ENCODE measurements at regions not wholly inside any gene's neighbourhood (a gene's known extent, or its start where the extent isn't known, plus 50 kb on each side); places are given as distances from the start of the nearest gene placed in this dataset.
"Not testable (repeated sequence)": the region's sequence is repeated elsewhere in the genome, so short reads cannot be mapped to it uniquely, and the experiment has no call there.

DNA sequence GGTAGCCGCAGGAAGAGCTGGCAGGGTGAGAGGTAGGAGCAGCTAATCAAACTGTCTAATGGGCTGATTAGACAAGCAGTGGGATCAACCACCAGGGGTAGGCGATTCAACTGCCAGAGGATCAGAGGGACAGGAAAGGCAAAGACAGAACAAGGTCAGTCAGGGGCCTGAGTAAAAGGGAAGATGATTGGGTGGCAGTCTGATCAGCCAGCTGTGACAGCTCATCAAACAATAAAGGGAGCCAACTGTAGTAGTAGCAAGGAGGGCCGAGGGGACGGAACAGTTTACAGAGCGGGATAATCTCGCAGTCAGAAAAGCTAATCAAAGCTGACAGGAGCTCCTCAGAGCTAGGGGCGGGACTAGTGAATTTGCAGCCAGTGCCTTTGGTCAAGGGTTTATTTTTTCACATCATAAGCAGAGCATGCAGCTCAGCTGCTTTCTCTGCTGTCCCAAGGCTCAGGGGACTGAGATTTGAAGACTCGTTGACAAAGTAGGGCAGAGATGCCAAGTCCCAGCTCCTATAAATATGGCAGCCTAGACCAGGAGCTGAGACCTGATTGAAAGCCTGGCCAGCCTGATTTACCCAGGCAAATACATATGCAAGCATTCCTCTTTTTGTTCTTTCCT is 418.2 kb downstream of the GABRG2 start:
- DNase-seq (ENCODE audit: low read depth): no peak

DNA sequence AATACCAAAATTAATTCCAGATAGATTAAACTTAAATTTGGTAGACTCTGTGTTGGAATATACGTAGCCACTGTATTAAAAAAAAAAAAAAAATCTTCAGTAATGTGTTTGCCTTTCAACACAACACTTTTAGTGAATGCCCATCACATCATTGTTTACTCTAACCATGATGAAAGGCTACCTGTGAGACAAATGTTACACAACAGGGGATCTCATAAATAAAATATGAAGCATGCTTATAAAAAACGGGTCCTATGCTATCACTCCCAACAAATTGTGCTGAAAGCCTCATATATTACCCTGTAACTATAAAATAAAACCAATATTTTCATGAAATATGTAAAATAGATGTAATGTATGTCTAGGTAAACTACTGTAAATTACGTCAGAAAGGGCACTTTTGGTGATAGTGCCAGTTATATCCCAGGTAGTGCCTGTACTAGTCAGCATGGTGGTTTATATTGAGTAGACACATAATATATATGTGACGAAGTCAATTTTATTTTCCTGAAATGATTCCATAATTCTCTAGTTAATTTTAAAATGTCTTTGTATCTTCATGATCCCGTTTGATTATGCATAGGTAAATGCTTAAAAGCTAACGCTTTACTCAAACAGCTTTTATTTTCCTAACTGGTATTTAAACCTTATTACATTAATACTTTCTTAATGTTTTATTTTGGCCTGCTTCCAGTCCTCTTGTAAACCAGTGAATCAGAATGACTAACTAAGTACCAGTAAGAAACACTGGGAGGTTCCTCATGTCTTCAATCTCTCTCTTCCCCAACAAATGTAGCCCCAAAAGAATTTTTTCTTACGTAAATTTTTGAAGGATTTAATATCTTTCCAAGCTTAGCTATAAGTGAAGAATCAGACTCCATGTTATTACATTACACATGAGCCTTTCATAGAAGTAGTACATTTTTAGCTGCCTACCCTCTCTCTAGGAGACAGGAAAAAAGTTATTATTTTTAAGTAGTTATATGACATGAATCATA is 420.3 kb downstream of the GABRG2 start:
- no peak for DNase-seq (ENCODE audit: low read depth)

DNA sequence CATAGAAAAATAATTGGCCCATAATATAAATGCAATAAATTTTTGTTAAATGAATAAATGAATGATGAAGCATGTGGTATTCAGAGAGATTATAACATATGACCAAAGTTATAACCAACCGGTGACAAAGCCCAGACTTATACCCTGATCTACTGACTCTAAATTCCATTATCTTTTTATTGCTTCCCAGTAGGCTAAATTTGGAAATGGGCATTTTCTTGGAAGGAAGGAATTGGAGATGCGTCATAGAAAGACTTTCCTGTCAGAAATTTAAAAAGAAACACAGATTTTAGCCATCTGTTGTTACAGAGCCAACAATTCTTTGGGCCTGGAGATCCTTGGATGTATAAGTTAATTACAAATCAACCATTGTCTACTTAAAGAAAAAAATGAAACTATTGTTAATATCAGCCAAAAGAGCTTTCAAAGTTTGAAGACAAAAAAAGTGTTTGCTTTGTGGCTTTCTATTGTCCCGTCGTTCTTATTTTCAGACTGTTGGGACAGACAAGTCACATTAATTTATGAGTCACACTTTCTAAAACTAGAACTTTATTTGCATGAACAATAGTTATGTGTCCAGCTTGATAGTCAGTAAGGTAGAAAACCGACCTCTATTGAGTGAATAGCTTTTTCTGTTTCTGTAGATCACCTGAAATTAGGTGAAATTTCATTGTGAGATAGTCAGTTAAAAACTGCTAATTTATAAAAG is 428.7 kb downstream of the GABRG2 start:
- DNase-seq (ENCODE audit: low read depth): no peak

DNA sequence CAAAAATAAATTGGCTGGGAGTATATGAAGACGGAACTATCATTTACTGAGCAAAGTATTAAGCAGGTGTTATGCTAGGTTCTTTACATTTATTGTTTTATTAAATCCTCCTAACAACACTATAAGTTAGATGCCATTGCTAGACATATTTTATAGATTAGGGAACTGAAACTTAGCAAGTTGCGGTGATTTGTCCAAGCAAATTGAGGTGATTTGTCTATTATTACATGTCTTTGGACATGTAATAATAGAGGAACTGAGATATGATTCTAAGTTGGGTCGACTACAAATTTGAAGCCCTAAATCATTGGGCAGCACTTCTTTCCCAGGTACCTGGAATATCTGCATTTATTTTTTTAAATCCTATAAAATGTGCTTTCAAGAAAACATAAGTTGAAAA is 429.9 kb downstream of the GABRG2 start:
- no peak for DNase-seq (ENCODE audit: low read depth)

DNA sequence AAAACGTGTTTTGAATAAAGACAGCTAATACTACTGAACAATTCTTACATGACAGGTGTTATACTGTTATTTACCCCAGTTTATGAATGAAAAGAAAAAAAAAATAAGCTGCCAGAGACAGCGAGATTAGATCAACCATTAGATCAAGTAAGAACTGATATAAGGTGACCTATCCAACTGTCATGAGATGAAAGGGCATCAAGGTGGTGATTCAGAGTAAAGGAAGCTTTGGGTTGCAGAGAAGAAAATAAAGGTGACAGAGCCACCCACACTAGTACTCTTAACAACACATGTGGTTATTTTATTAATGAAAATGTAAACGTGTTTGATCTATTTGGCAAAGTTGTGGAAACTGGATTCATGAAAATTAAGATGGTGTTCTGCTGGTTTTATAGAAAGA is 435.2 kb downstream of the GABRG2 start:
- no peak for DNase-seq (ENCODE audit: low read depth)

DNA sequence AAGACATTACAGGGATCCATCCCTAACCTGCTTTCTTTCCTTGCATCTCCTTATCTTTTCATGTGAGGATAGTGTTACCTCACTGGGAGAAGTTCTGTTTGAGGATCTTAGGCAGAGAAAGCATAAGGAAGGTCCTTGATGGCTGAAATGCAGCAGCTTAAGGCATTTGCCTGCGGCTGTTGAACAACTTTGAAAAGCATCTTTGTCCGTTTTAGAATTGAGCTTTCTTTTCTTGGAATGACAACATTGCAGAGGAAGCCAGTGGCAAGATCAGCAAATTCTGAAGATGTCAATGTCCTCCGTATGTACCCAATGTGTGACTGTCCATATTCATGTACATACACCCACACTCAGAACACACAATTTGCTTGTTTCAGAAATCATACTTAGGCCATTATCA is 436.2 kb downstream of the GABRG2 start:
- no peak for DNase-seq (ENCODE audit: low read depth)

DNA sequence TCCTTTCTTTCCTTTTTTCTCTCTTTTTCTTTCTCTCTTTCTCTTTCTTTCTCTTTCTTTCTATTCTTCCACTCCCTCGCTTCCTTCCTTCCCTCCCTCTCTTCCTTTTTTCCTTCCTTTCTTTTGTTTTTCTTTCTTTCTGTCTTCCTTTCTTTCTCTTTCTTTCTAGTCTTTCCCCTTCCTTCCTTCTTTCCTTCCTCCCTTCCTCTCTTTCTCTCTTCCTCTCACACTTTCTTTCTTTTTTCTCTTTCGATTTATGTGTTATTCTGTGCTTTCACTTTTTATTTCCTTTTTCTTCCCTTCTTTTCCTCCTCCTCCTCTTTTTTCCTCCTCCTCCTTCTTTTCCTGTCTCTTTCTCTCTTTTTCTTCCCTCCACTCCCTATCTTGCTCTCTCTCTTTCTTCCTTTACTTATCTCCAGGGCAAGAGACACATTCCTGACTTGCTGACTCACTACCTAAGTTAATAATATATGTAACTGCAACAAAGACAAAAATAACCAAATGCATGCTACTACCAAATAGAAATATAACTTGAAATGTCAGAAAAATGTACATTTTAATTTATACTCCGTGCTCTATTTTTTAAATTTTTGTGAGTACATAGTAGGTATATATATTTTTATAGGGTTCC is 445.5 kb downstream of the GABRG2 start:
- DNase-seq (ENCODE audit: low read depth): no peak

DNA sequence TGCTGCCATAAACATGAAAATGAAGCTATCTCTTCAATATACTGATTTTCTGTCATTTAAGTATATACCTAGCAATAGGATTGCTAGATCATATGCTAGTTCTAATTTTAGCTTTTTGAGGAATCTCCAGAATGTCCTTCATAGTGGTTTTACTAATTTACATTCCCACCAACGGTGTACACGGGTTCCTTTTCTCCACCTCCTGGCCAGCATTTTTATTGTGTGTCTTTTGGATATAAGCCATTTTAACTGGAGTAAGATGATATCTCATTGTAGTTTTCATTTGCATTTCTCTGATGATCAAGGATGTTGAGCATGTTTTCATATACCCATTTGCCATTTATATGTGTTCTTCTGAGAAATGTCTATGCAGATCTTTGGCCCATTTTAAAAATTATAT is 446.5 kb downstream of the GABRG2 start:
- DNase-seq (ENCODE audit: low read depth): no peak

DNA sequence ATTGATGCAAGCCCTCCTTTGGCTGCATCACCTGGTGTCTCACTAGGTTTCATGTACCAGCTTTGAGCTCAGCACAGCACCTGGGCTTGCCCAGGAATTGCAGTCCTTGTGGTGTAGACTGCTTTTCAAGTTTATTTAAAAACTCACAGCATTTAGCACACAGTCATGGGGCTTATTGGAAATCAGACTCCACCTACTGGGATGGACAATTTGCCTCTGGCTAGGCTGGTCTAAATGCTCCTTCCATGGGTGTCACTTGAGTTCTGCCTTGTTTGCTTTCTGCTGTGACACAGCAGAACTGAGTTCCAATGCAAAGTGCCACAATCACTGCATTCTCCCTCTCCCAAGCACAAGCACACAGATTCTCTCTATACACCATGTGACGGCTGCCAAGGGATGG is 453.3 kb downstream of the GABRG2 start:
- no peak for DNase-seq (ENCODE audit: low read depth)

DNA sequence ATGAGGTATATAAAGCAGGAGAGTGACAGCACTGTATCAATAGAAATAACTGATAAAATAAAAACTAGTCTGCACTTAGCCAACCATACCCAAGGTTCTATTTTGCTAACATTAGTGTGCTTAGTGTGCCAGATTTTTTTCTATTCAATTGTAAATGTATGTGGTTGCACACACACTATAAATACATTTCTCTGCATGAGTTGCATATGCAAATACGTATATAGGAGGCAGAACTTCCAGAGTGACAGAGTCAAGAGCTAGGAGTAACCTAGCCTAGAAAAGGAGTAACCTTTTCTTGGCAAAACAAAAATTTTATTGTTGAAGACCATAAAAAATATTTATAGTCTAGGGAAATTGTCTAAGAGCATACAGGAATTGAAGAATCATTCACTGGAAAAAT is 461.6 kb downstream of the GABRG2 start:
- DNase-seq (ENCODE audit: low read depth): no peak

DNA sequence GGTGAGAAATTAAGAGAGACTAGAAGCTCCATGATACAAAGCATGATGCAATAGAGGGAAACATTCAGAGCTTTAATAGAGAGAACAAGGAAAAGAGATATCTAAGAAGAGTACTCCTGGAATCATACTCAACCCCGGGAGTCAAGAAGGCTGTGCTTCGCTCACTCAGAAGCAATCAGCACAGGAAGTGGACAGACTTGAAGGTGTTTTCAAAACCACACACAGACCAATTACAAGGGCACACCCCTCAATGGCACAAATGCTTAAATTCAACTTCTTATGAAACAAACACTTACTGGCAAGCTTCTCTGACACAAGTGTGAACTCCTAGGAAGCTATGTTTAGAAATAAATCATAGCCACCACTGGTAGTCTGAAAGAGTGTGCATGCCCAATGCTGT is 462.3 kb downstream of the GABRG2 start:
- no peak for DNase-seq (ENCODE audit: low read depth)

DNA sequence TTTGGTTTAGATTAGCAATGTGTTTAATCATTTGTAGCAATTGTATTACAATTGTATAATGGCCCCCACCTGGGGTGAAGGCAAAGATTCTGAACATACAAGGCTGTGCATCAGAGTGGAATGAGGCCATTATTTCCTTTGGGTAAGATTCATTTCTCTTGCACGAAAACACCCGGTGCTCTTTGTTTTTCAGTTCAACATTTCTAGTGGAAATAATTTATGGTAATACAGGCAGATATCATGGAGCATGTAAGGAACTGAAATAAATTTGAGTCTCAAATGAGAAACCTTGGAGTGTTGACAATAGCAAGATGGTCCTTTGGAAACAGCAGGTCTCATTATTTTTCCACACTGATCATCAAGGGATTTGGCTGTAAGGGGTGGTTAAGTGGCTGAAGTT is 475.9 kb downstream of the GABRG2 start:
- no peak for DNase-seq (ENCODE audit: low read depth)

DNA sequence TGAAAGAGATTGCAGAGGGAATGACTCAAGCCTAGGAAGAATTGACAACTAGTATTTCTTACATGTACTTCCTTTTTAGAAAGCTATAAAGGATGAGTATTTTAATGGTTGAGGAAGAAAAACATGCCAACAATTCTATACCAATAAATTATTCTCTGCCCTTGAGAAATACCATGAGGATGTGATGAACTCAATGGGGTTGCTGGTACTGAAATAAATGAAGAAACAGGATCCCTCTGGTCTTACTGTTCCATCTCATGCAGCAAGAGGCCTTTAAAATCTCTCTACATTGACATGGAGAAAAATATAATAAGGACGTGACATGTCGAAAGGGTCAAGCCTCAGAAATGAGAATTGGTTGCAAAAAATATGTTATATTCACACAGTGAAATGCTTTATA is 477.3 kb downstream of the GABRG2 start:
- no peak for DNase-seq (ENCODE audit: low read depth)

DNA sequence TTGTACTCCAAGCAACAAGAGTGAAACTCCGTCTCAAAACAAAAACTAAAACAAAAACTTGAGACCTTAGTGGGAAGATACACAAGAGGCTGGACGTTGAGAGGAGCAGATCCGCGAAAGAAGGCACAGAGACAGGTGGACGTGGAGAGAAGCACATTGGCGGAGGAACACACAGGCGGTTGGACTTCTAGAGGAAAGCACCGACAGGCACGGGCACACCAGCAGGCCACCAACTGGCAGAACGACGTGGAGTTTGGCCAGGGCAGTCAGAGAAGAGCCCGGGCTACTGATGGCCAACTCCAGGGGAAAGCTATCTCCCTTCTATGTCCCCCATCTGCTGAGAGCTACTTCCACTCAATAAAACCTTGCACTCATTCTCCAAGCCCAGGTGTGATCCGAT is 482.7 kb downstream of the GABRG2 start:
- no peak for DNase-seq (ENCODE audit: low read depth)

DNA sequence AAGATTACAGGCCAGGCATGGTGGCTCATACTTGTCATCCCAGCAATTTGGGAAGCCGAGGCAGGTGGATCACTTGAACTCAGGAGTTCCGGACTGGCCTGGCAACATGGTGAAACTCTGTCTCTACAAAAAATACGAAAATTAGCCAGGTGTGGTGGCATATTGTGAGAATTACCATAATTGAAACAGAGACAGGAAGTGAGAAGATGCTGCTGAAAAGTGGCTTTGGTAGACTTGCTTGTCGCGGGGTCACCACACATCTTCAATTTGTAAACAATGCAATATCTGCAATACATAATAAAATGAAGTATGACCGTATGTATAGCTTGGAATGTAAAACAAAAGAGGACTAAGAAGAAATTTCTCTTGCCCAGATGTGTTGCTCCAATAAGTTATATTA is 490.5 kb downstream of the GABRG2 start:
- DNase-seq (ENCODE audit: low read depth): no peak

DNA sequence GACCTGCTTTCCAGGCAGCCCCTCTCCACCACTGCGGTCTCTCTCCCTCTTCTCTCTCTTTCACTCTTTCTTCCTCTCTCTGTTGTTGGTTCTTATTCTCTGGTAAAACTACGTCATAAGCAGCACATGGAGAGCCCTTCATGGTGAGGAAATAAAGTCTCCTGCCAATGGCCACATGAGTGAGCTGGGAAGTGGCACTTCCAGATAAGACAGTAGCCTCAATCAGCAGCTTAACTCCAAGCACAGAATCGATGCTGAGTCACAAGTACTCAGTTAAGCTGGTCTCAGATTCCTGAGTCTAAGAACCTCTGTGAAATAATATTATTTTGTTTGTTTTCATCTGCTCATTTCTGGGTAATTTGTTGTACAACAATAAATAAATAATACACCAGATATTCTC is 500.1 kb downstream of the GABRG2 start:
- DNase-seq (ENCODE audit: low read depth): no peak

DNA sequence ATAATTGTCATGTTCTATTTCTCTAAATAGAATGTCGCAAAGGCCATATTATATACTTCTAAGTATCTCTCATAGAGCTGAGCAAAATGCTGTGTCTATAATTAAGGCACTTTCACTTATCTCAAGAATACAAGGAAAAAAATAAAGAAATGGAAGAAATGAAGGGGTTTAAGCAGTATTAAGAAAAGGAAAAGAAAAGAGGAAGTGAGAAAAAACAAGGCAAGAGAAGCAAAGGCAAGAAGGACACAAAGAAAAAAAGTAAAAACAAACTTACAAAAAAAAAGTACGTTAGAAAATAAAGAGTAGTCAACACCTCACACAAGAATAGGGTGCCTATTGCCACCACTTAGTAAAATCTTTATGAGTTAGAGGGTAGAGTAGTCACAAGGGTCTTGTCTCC is 506.2 kb downstream of the GABRG2 start:
- DNase-seq (ENCODE audit: low read depth): no peak

DNA sequence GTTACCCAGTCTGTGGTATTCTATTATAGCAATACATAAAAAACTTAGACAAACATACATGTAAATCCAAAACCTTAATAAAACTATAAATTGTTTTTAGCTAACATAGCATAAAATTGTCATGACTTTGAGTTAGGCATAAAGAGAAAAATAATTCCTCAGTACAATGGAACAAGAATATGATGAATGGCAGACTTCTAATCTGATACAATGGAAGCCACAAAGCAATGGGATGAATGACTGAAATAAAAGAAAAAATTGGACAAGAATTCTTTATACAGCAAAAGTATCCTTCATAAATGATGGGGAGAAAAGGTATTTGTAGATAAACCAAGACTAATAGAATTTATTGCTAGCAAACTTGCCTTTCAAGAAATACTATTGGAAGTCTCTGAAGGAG is 524.2 kb downstream of the GABRG2 start:
- no peak for DNase-seq (ENCODE audit: low read depth)

DNA sequence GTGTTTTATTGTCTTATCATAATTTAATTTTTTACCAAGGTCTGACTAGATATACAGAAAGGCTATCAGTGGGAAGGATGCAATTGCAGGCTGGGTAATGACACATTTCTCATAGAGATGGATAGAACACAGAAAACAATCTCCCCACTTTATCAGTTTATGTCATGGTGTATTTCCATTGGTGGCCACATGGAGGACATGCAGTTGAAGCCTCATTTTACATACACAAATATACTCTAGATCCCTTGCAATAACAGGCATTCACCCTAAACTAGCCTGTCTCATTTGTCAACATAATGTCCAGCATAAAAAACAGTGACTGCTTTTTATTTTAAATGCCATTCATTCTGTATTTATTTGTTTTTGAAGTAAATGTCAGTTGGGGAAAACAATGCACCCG is 526.3 kb downstream of the GABRG2 start:
- no peak for DNase-seq (ENCODE audit: low read depth)

DNA sequence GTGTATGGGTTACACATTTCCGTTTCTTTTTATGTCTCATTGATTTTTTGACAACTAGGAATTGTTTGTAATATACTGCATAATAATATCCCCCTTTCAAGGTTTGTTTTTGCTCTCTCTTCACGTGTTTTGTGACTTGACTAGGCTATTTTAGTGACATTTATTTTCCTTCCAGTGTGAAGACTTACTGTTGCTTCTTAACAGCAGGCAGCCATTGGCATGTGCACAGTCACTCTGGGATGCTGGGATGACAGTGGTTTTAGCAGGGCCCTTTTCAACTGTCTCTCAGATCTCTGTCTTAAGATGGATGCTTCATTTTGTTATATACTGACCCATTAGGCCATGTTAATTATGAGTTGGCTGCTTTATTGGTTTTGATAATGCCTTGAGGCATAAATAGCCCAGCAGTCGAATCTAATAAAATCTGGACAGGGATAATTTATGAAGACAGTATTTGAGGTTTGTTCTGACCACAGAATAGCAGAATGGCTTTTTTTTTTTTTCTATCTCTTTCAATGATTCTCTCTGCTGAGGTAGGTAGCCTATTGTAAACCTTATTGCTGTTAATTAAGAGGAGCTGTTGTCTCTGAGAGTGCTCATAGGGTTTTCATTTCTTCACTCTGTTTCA is 536.0 kb downstream of the GABRG2 start:
- no peak for DNase-seq (ENCODE audit: low read depth)

DNA sequence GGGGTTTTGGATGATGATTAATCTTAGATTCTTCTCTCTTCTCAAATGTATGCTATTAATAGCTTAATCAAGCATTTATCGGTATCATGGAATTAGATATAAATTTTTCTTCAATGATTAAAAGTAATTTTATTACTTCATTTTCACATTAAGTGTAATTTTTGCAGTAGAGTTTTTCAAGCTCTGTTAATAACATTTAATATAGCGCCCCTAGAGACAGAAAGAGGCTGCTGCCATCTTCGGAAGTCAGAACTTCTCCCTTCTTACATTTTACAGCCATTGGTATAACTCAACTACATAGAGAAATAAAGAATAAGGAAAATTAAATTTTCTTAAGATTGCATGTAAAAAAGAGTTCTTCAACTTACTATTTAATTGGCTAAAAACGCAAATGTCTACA is 540.3 kb downstream of the GABRG2 start:
- DNase-seq (ENCODE audit: low read depth): peak; percentile 3

DNA sequence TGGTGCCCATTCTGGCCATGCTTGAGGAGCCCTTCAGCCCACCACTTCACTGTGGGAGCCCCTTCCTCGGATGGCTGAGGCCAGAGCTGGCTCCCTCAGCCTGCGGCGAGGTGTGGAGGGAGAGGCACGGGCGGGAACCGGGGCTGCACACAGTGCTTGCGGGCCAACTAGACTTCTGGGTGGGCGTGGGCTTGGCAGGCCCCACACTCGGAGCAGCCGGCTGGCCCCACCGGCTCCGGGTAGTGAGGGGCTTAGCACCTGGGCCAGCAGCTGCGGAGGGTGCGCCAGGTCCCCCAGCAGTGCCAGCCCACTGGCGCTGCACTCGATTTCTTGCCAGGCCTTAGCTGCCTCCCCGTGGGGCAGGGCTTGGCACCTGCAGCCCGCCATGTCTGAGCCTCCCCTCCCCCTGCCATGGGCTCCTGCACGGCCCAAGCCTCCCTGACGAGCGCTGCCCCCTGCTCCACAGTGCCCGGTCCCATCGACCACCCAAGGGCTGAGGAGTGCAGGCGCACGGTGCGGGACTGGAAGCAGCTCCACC is 554.2 kb downstream of the GABRG2 start:
- not testable (repeated sequence) for DNase-seq (ENCODE audit: low read depth)

Measured in ELR (cell line).